Lower leg skin (tissue), 4 donors: ENCODE measurements at regions not wholly inside any gene's neighbourhood (a gene's known extent, or its start where the extent isn't known, plus 50 kb on each side); places are given as distances from the start of the nearest gene placed in this dataset.

Source experiments
- DNase-seq, 2 donors: peaks; one replicate each; pipeline ENCODE4 v3.0.0-alpha.2; 2019; ENCODE audit warnings: low spot score in 2 of 2
- H3K4me3 ChIP-seq: fragments of 200-600 bp; sonication (generic); 2 replicates; pipeline ENCODE4 v1.5.1; 2017; ENCODE audit warnings: mild to moderate bottlenecking, low read depth; ENCODE audit not compliant: poor library complexity, severe bottlenecking
- CTCF ChIP-seq, 3 donors: fragments of 450-650 bp; IDR thresholded peaks; one replicate each; pipeline ENCODE4 v1.5.1; 2016; ENCODE audit warnings: antibody characterized with exemption in 3 of 3, mild to moderate bottlenecking in 3 of 3, moderate library complexity in 2 of 3
- POLR2A ChIP-seq, 2 donors: fragments of 450-650 bp; IDR thresholded peaks; one replicate each; pipeline ENCODE4 v1.6.1; 2016 to 2017; ENCODE audit warnings: antibody characterized with exemption in 2 of 2, mild to moderate bottlenecking in 1 of 2, moderate library complexity in 1 of 2
- WGBS, 2 donors: methylation state at CpG; one replicate each; pipeline ENCODE4 v1.1.5; 2018; 5-methylcytosine and 5-hydroxymethylcytosine counted together
- intact Hi-C: fragments of 100-400 bp; cut with DNase I; formaldehyde crosslinking; loops from one replicate; pipeline ENCODE4 v1.15.0; 2023; ENCODE audit warnings: low total_unique reads

GRCh38 chr13:64925284-64925683, 2304.9 kb downstream of the PCDH9 start:
- H3K4me3 ChIP-seq: no peak overlapping the region
- TF ChIP-seq POLR2A (IDR thresholded peaks at IDR 0.05): no peak
- TF ChIP-seq CTCF (IDR thresholded peaks at IDR 0.05): no peak
- intact Hi-C loops: no loop called here
- no peak for DNase-seq
- 85 to 100% methylated on average over 5 to 6 of the region's 7 CpGs for WGBS, 2 donors

- 83 to 89% methylated on average over 6 of the region's 6 CpGs for WGBS, 2 donors
These were observed 2305.7 kb downstream of the PCDH9 start for GRCh38 chr13:64924401-64924800.

GRCh38 chr13:64917566-64917965, 2312.6 kb downstream of the PCDH9 start:
- H3K4me3 ChIP-seq: no peak overlapping the region
- no peak for DNase-seq
- TF ChIP-seq POLR2A (IDR thresholded peaks at IDR 0.05): no peak
- no peak for TF ChIP-seq CTCF (IDR thresholded peaks at IDR 0.05)
- intact Hi-C loops: no loop called here

More at GRCh38 chr13:64924401-64924800, 2305.7 kb downstream of the PCDH9 start:
- H3K4me3 ChIP-seq: no peak overlapping the region
- TF ChIP-seq POLR2A (IDR thresholded peaks at IDR 0.05): no peak
- no peak for TF ChIP-seq CTCF (IDR thresholded peaks at IDR 0.05)
- DNase-seq: peak in 1 of 2 donors; percentile 57
- intact Hi-C loops: no loop called here

- no peak for DNase-seq
- TF ChIP-seq POLR2A (IDR thresholded peaks at IDR 0.05) (no peak), CTCF (IDR thresholded peaks at IDR 0.05) (no peak)
- H3K4me3 ChIP-seq: no peak overlapping the region
- intact Hi-C loops: no loop called here
- 46 to 86% methylated on average over 2 of the region's 2 CpGs for WGBS, 2 donors
These were observed 2318.0 kb downstream of the PCDH9 start for GRCh38 chr13:64912141-64912540.

- intact Hi-C loops: no loop called here
- 59 to 70% methylated on average over 1 of the region's 1 CpG for WGBS, 2 donors
- no peak for DNase-seq
- TF ChIP-seq CTCF (IDR thresholded peaks at IDR 0.05) (no peak), POLR2A (IDR thresholded peaks at IDR 0.05) (no peak)
- H3K4me3 ChIP-seq: no peak overlapping the region
These were observed 2320.0 kb downstream of the PCDH9 start for GRCh38 chr13:64910096-64910495.

- intact Hi-C loops: no loop called here
- no peak for TF ChIP-seq CTCF (IDR thresholded peaks at IDR 0.05)
- no peak for TF ChIP-seq POLR2A (IDR thresholded peaks at IDR 0.05)
- no peak for DNase-seq
- no peak overlapping the region for H3K4me3 ChIP-seq
These were observed 2321.0 kb downstream of the PCDH9 start for GRCh38 chr13:64909184-64909583.
